HG03066 (cell line): ENCODE measurements at regions not wholly inside any gene's neighbourhood (a gene's known extent, or its start where the extent isn't known, plus 50 kb on each side); places are given as distances from the start of the nearest gene placed in this dataset.
A peak's percentile ranks its signal among the peaks of the same experiment; 100 is the strongest.

Experiments used
- ATAC-seq: cut with Tn5 transposase; IDR thresholded peaks from one replicate; pipeline ENCODE4 v1.9.1; 2021; ENCODE audit warnings: low read depth; ENCODE audit not compliant: unreplicated experiment

- ATAC-seq, result no peak
Observed at GRCh38 chr4:81839347-81840042, 367.8 kb upstream of the RASGEF1B start.

DNA sequence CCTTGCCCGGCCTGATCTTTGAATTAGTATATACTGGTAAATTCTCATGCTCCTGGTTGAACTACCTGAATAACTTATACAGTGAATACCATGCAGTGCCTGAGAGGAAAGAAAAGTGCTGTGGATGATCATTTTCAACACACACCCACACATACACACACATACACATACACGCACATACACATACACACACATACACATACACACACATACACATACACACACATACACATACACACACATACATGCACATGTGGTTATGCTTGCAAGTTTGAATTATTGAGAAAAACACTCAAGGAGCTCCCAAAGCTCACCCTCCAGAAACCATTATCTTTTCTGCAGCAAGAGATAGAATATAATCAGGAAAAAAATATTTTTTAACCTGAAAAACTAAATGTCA lies 366.9 kb upstream of the RASGEF1B start:
- no peak for ATAC-seq

DNA sequence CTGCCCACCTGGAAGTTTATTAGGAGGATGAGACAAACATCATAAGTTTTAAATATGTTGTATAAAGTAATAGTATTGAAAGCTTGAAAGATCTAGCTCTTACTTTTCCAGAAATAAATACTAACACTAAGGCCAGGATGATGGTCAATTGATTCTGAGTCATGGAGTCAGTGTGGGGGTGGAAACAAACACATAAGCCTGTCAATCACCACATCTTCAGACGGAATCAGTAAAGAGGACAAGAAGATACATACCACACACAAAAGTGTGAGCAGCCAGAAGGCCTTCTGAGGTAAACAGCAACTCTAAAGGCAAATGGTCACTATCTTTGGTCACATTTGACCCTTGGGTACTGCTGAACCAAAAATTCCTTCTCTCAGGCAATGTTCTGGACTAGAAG lies 365.0 kb upstream of the RASGEF1B start:
- no peak for ATAC-seq

DNA sequence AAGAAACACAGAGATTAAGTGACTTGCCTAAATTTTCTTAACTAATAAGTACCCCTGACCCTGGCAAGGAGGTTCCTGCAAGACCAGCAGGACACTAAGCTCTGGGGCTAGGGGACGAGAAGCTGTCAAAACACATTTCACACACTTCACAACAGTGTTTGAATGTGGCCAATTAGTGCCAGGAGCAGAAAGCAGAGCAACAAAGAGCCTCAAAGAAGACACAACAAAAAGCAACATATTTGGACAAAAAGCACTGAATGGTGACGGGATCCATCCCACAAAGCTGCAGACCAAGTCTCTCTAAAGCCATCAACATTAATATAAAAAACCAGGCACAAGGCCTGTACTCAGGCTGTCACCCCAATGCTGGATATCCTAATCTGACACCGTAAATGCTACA lies 361.9 kb upstream of the RASGEF1B start:
- no peak for ATAC-seq

DNA sequence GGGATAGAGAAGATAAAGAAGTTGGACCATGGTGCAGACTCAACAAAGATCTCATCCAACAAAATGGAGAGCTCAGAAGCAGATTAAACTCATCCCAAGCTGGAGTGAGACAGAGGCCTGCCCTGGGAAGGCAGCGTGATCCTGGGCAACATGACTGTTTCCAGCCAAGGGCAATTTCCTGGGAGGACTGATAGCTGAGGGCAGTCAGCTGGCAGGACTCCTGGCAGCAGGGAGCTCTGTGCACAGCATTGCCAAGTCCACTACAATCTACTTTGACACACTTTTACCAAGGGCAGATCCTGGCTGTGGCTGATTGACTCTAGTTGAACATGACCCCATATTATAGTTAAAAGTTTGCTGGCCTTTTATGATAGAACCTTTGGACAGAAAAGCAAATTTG lies 357.3 kb upstream of the RASGEF1B start:
- no peak for ATAC-seq

DNA sequence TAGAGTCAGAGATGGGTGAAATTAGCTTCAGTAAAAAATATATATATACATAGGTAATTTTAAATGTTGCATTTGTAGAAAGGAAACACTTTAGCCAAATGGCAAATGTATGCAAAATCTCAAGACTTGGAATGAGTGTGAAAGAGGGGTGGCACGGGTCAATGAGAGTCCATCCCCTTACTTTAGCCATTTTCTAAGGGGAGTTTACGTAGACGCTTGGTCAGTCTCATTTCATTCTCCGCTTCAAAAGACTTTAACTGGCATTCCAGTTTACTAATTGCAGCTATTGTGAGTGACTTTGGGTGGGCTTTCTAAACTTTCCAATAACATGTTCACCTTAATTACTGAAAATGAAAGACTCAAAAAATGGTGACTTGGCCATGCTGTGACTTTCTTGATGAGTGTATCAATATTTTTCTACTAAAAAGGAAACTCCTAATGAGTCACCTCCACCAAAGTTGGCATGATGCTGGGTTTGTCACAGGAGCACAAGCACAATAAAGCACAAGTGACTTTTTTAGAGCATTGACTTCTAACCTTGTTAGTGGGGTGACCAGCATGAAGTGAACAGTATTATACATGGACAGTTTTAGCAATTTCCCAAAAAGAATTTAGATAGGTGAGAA lies 356.0 kb upstream of the RASGEF1B start:
- no peak for ATAC-seq

DNA sequence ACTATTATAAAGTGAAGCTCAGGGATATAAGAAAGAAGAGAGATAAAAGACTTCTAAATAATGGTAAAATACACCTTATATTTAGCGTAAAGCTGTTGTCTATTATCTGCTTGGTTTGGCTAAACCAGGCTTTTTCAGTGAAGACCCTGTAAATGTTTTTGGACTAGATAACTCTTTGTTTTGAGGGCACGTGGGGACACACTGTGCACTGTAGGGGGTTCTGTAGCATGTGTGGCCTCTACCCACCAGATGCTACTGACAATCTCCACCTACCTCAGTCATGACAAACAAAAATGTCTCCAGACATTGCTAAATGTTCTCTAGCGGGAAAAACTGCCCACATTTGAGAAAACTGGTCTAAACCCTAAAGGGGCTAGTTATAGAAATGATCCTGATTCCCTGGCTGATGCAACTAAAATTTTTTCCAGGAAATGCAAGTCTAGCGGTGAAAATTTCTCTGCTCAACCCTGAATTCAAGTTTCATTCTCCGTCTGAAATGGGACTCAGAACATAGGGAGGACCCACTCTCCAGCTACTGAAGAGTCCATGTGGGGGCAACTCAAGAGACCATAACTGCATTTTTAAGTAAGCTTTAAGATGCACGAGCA lies 355.2 kb upstream of the RASGEF1B start:
- ATAC-seq, result no peak

DNA sequence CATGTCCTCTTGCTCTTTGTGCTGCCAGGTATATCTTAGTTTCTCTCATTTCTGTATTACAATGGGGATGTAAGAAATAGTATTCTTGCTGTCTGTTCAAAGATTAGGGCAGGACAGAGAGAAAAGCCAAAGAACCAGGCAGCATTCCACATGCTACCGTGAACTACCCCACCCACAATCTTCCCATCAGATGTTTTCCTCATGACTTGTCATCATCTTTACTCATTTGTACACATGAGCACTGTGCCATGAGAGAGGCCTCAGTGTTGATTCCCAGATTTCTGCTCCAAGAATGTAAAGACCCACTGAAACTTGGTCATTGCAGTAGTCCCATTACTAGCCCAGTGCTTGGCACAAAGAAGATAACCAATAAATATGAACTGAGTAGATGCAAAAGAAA lies 354.6 kb upstream of the RASGEF1B start:
- no peak for ATAC-seq

DNA sequence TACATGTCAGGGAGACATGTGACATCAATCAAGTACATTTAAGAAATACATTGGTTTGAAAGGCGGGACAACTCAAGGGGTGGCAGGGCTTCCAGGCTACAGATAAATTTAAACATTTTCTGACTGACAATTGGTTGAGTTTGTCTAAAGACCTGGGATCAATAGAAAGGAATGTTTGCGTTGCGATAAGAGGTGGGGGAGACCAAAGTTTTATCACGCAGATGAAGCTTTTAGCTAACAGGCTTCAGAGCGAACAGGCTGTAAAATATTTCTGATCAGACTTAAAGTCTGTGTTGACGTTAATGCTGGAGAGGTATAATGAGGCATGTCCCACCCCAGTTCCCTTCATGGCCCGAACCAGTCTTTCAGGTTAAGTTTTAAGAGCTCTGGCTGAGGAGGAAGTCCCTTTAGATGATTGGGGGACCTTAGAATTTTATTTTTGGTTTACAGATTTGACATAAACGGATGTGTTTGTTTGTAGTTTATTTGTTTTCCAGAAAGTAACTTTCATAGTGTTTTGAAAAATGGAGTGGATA lies 346.7 kb upstream of the RASGEF1B start:
- ATAC-seq, result no peak

DNA sequence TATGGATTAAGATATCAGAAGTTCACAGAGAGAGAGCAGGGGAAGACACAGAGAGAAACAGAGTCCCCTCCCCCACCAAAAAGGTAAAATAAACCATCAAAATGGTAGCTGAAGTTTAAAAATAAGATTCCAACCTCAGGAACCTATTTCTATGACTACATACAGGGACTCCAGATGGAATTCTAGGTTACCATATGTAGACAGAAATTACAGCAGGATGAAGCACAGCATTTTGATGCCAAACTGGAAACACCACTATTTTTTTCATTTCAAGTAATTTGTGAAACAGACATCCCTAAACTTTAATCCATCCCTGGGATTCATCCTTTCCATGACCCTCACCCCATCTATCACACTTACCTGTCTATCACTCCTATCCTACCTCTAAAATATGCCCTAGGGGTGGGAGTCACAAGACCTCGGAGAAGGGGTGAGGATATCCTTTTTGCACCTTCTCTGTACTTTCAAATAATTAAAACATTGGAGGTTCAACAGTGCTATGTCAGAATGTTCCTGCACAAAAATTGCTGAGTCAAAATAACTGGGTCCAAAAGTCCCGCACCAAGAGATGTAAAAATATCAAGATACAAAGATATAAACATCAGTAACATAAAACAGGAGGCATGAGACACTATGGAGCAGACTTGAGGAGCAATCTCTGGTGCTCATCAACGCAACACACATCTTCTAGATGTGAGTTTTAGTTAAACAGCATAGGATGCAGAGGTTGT lies 344.5 kb upstream of the RASGEF1B start:
- ATAC-seq, result no peak

GRCh38 chr4:81814987-81815541 lies 343.4 kb upstream of the RASGEF1B start:
- no peak for ATAC-seq

GRCh38 chr4:81811562-81812293 lies 340.0 kb upstream of the RASGEF1B start:
- no peak for ATAC-seq

GRCh38 chr4:81808011-81808672 lies 336.4 kb upstream of the RASGEF1B start:
- ATAC-seq, result no peak

DNA sequence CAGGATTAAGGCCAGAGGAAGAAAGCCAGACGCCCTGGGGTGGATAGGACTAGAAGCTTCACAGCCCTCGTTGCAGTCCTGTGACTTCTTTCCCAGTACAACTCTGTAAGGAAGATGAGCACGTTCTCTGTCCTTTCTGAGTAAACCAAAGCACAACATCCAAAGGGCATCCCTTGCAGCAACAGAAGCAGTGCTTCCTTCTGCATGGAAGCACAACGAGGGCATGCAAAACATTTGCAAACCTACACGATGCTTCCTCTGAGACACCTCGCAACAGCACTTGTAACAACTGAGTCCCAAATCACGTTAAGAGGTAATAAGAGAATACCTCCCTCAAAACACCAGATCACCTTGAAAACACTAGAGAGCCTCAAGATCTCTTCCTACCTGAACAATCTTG lies 335.7 kb upstream of the RASGEF1B start:
- no peak for ATAC-seq

- no peak for ATAC-seq
Observed at GRCh38 chr4:81806485-81806884, 334.8 kb upstream of the RASGEF1B start.

- ATAC-seq, result no peak
Observed at GRCh38 chr4:81804849-81805248, 333.1 kb upstream of the RASGEF1B start.

- no peak for ATAC-seq
Observed at GRCh38 chr4:81802285-81802846, 330.7 kb upstream of the RASGEF1B start.

DNA sequence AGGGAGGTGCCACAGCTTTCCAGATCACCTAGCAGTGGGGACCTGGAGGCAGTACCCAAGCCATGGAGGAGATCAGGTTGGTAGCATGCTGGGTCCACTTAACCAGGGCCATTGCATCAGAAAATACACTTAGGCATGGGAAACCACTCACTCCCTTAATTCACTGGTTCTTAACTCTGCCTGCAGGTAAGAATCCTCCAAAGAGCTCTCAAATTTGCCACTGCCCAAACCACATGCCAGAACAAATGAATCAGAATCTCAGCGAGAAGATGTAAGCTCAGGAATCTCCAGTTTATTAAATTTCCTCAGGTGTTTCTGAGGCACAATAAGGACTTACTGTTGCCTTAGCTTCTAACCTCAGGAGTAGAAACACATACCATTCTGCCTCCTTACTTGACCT lies 327.7 kb upstream of the RASGEF1B start:
- ATAC-seq, result no peak

GRCh38 chr4:81796790-81797528 lies 325.3 kb upstream of the RASGEF1B start:
- ATAC-seq, result peak; percentile 54
